IMR-90 (cell line): ENCODE measurements at regions not wholly inside any gene's neighbourhood (a gene's known extent, or its start where the extent isn't known, plus 50 kb on each side); places are given as distances from the start of the nearest gene placed in this dataset.

Experiments
- ATAC-seq: fragments of 200-7000 bp; cut with Tn5 transposase; 2 replicates; pipeline ENCODE4 v1.9.1; 2020; ENCODE audit warnings: low read depth, mild to moderate bottlenecking, moderate library complexity
- BruUV-seq: library from RNA; stranded (reverse); fragments of 400-500 nt; replicated peaks from 2 replicates; lab custom pipeline; 2021; lab: Mats Ljungman, UMichigan
- CTCF ChIA-PET: fragments of 300-600 bp; formaldehyde crosslinking; extraction: SDS; loops from one replicate; lab custom pipeline; 2021; ENCODE audit warnings: antibody characterized with exemption; lab: Yijun Ruan, JAX
- POLR2A ChIA-PET: fragments of 300-600 bp; sonication (Branson Sonifier 250); formaldehyde crosslinking; loops from one replicate; lab custom pipeline; 2022; ENCODE audit warnings: antibody characterized with exemption; ENCODE audit not compliant: unreplicated experiment; lab: Charles Lee
- DNase-seq: peaks from one replicate; pipeline ENCODE4 v3.0.0; 2013
- H2AFZ ChIP-seq: replicated peaks from 2 replicates; pipeline ENCODE3; 2013; ENCODE audit warnings: low read length, mild to moderate bottlenecking; ENCODE audit not compliant: poor library complexity
- H2AK5ac ChIP-seq: 2 replicates; pipeline ENCODE4 v1.6.1; 2013; ENCODE audit warnings: low read depth, low read length, inconsistent platforms
- H2AK9ac ChIP-seq: replicated peaks from 2 replicates; pipeline ENCODE3; 2013; ENCODE audit warnings: mild to moderate bottlenecking, low read depth, low read length, moderate library complexity; ENCODE audit not compliant: poor library complexity
- H2BK120ac ChIP-seq: 2 replicates; pipeline ENCODE4 v1.6.1; 2013; ENCODE audit warnings: low read depth, low read length, inconsistent platforms
- H2BK15ac ChIP-seq: 3 replicates; pipeline ENCODE4 v1.6.1; 2013; ENCODE audit warnings: low read depth, low read length, inconsistent platforms
- H2BK20ac ChIP-seq: 2 replicates; pipeline ENCODE4 v1.6.1; 2013; ENCODE audit warnings: low read depth, mild to moderate bottlenecking, inconsistent platforms, low read length, moderate library complexity
- H2BK5ac ChIP-seq: 2 replicates; pipeline ENCODE4 v1.6.1; 2013; ENCODE audit warnings: mild to moderate bottlenecking, low read depth, low read length, inconsistent platforms; ENCODE audit not compliant: poor library complexity, severe bottlenecking
- H3K14ac ChIP-seq: replicated peaks from 2 replicates; pipeline ENCODE4 v1.6.1; 2013; ENCODE audit warnings: low read depth, low read length, inconsistent platforms
- H3K18ac ChIP-seq: 2 replicates; pipeline ENCODE4 v1.6.1; 2013; ENCODE audit warnings: low read depth, low read length, control low read depth
- H3K23ac ChIP-seq: 2 replicates; pipeline ENCODE4 v1.6.1; 2013; ENCODE audit warnings: low read depth, low read length, inconsistent platforms
- H3K27ac ChIP-seq: 2 replicates; pipeline ENCODE4 v1.5.1; 2013; ENCODE audit warnings: mild to moderate bottlenecking, control low read depth, low read length; ENCODE audit not compliant: insufficient read depth
- H3K27me3 ChIP-seq: 2 replicates; pipeline ENCODE4 v1.6.1; 2013; ENCODE audit warnings: low read length; ENCODE audit not compliant: control insufficient read depth, insufficient read depth
- H3K36me3 ChIP-seq: 2 replicates; pipeline ENCODE4 v1.6.1; 2013; ENCODE audit warnings: low read length, mixed read lengths; ENCODE audit not compliant: control insufficient read depth, insufficient read depth
- H3K4ac ChIP-seq: 2 replicates; pipeline ENCODE4 v1.6.1; 2013; ENCODE audit warnings: low read depth, low read length, inconsistent platforms
- H3K4me1 ChIP-seq: 2 replicates; pipeline ENCODE4 v1.6.1; 2013; ENCODE audit warnings: low read length, mixed read lengths; ENCODE audit not compliant: control insufficient read depth, insufficient read depth
- H3K4me2 ChIP-seq: 2 replicates; pipeline ENCODE4 v1.6.1; 2013; ENCODE audit warnings: low read depth, mild to moderate bottlenecking, control low read depth, low read length, moderate library complexity
- H3K4me3 ChIP-seq: 2 replicates; pipeline ENCODE4 v1.5.1; 2013; ENCODE audit warnings: low read depth, mild to moderate bottlenecking, control low read depth, low read length, moderate library complexity; ENCODE audit not compliant: insufficient read depth
- H3K56ac ChIP-seq: 2 replicates; pipeline ENCODE4 v1.6.1; 2013; ENCODE audit warnings: low read length, inconsistent platforms; ENCODE audit not compliant: insufficient read depth; ENCODE audit errors: extremely low read depth
- H3K79me1 ChIP-seq, 2 experiments: 2 replicates each; pipeline ENCODE4 v1.6.1; 2013; ENCODE audit warnings: low read length in 2 of 2, inconsistent platforms in 1 of 2, low read depth in 1 of 2
- H3K9ac ChIP-seq: 2 replicates; pipeline ENCODE4 v1.6.1; 2013; ENCODE audit warnings: low read depth, low read length, control low read depth
- H3K9me1 ChIP-seq: 2 replicates; pipeline ENCODE4 v1.6.1; 2013; ENCODE audit warnings: low read length, inconsistent platforms; ENCODE audit not compliant: insufficient read depth
- H3K9me3 ChIP-seq: 2 replicates; pipeline ENCODE4 v1.6.1; 2013; ENCODE audit warnings: low read length; ENCODE audit not compliant: control insufficient read depth, insufficient read depth
- H4K20me1 ChIP-seq: 2 replicates; pipeline ENCODE4 v1.6.1; 2013; ENCODE audit warnings: low read length, inconsistent platforms; ENCODE audit not compliant: insufficient read depth
- H4K5ac ChIP-seq: 2 replicates; pipeline ENCODE4 v1.6.1; 2013; ENCODE audit warnings: mild to moderate bottlenecking, low read depth, low read length, control low read depth
- H4K8ac ChIP-seq, 2 experiments: 2 replicates each; pipeline ENCODE4 v1.6.1; 2013; ENCODE audit warnings: low read depth in 2 of 2, low read length in 2 of 2, control low read depth in 1 of 2, inconsistent platforms in 1 of 2
- H4K91ac ChIP-seq: 2 replicates; pipeline ENCODE4 v1.6.1; 2013; ENCODE audit warnings: low read depth, low read length, inconsistent platforms; ENCODE audit not compliant: insufficient read depth
- BHLHE40 ChIP-seq: fragments of 150-350 bp; IDR thresholded peaks from 2 replicates; pipeline ENCODE4 v1.6.1; 2016; ENCODE audit warnings: mild to moderate bottlenecking, low read depth, low read length
- CEBPB ChIP-seq: IDR thresholded peaks from 2 replicates; pipeline ENCODE4 v1.6.1; 2012; ENCODE audit warnings: low read depth, low read length, improper control_type of control experiment
- CHD1 ChIP-seq: IDR thresholded peaks from 2 replicates; pipeline ENCODE4 v1.6.1; 2012; ENCODE audit warnings: low read depth, low read length, improper control_type of control experiment
- FOS ChIP-seq: fragments of 150-350 bp; IDR thresholded peaks from 2 replicates; pipeline ENCODE4 v1.6.1; 2016; ENCODE audit warnings: low read depth, low read length
- MAFK ChIP-seq: IDR thresholded peaks from 2 replicates; pipeline ENCODE4 v1.6.1; 2012; ENCODE audit warnings: low read depth, low read length, improper control_type of control experiment
- MAZ ChIP-seq: IDR thresholded peaks from 2 replicates; pipeline ENCODE4 v1.6.1; 2012; ENCODE audit warnings: low read depth, mild to moderate bottlenecking, low read length, improper control_type of control experiment, moderate library complexity, borderline replicate concordance
- MXI1 ChIP-seq: IDR thresholded peaks from 2 replicates; pipeline ENCODE4 v1.6.1; 2012; ENCODE audit warnings: low read depth, mild to moderate bottlenecking, low read length, moderate library complexity, borderline replicate concordance
- NFE2L2 ChIP-seq: fragments of 150-350 bp; IDR thresholded peaks from 2 replicates; pipeline ENCODE4 v1.6.1; 2016; ENCODE audit warnings: low read depth, mild to moderate bottlenecking, low read length
- POLR2A ChIP-seq: IDR thresholded peaks from 2 replicates; pipeline ENCODE4 v1.6.1; 2012; ENCODE audit warnings: mild to moderate bottlenecking, low read depth, low read length
- RAD21 ChIP-seq: IDR thresholded peaks from 2 replicates; pipeline ENCODE4 v1.6.1; 2012; ENCODE audit warnings: low read length, improper control_type of control experiment
- RCOR1 ChIP-seq: IDR thresholded peaks from 2 replicates; pipeline ENCODE4 v1.6.1; 2012; ENCODE audit warnings: mild to moderate bottlenecking, low read length, improper control_type of control experiment; ENCODE audit not compliant: insufficient replicate concordance
- RFX5 ChIP-seq: IDR thresholded peaks from 2 replicates; pipeline ENCODE4 v1.8.0; 2012; ENCODE audit warnings: low read depth, mild to moderate bottlenecking, low read length, moderate library complexity
- SMC3 ChIP-seq: fragments of 150-350 bp; IDR thresholded peaks from 2 replicates; pipeline ENCODE4 v1.6.1; 2016; ENCODE audit warnings: low read depth, mild to moderate bottlenecking, antibody characterized with exemption, low read length, moderate library complexity
- WGBS, 2 experiments: methylation state at CpG; one replicate each; pipeline versions ENCODE4 v1.1.5 to v1.1.7; 2013; ENCODE audit warnings: missing lambda C conversion rate in 2 of 2; ENCODE audit not compliant: insufficient read length in 1 of 2; ENCODE audit errors: extremely low coverage in 2 of 2; 5-methylcytosine and 5-hydroxymethylcytosine counted together
- dilution Hi-C: fragments of 300-500 bp; cut with HindIII; formaldehyde crosslinking; loops from one replicate; pipeline ENCODE4 v1.14.3; 2018; ENCODE audit warnings: low sequenced_read_pairs; ENCODE audit not compliant: unreplicated experiment
- in situ Hi-C: fragments of 300-500 bp; cut with MboI; formaldehyde crosslinking; loops from 3 replicates; pipeline ENCODE4 v1.14.3; 2019; ENCODE audit warnings: low sequenced_read_pairs, inconsistent platforms, mixed read lengths
- intact Hi-C: fragments of 100-400 bp; cut with micrococcal nuclease; formaldehyde crosslinking; loops from 2 replicates; pipeline ENCODE4 v1.10.0; 2022
- TF ChIP-seq, protein P1 (sequence below): fragments of 150-350 bp; IDR thresholded peaks from 2 replicates; pipeline ENCODE4 v1.6.1; 2016; ENCODE audit warnings: low read depth, mild to moderate bottlenecking, low read length, moderate library complexity, borderline replicate concordance
- TF ChIP-seq, protein P2 (sequence below): conservative IDR thresholded peaks from 2 replicates; pipeline ENCODE4 v1.5.1; 2012; ENCODE audit warnings: mild to moderate bottlenecking, low read depth, low read length, improper control_type of control experiment
- TF ChIP-seq, protein P3 (sequence below): fragments of 150-350 bp; IDR thresholded peaks from 2 replicates; pipeline ENCODE4 v1.6.1; 2017; ENCODE audit warnings: mild to moderate bottlenecking, antibody characterized with exemption, low read length, low read depth

DNA sequence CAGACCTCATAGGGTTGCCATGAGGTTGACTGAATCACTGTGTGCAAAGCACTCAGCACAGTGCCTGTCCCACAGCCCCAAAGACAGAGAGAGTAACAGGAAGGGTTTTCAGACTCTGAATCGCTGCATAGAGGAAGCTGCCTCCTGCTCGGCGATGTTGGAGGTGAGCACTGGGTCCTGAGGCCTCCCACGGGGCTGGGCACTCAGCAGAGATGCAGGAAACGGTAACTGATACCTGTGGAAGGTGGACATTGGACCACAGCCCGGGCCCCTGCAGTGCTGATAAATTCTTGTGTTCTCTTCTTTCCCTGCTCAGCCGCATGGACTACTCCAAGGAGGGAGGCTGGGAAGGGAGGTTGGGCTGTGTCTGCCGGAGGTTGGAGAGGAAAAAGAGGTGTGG lies 389.7 kb downstream of the PTPRU start:
- no TSS peak for BruUV-seq
- no peaks in the 10 kb centered on the region for H3K9me1 ChIP-seq
- in situ Hi-C loops, result no loop called here
- peaks cover 7% of the 10 kb centered on the region; the same call in 1 of the 2 replicates for H3K27me3 ChIP-seq
- no peak for ATAC-seq
- H3K23ac ChIP-seq, result no peak overlapping the region
- H3K9ac ChIP-seq, result no peak overlapping the region
- H4K91ac ChIP-seq, result no peak overlapping the region
- no peak overlapping the region for H2AFZ ChIP-seq
- peaks cover 4% of the 10 kb centered on the region for H3K4me1 ChIP-seq
- no peak overlapping the region for H2BK15ac ChIP-seq
- ChIA-PET CTCF (no interaction called here), POLR2A (no interaction called here)
- 78% methylated on average over 3 of the region's 8 CpGs; no CpG with 5 or more reads in 1 of the 2 experiments for WGBS, 2 experiments
- no peak for DNase-seq
- H3K4me2 ChIP-seq, result no peak overlapping the region
- no peaks in the 10 kb centered on the region for H3K36me3 ChIP-seq
- no peaks in the 10 kb centered on the region for H3K79me1 ChIP-seq
- TF ChIP-seq, protein P1, sequence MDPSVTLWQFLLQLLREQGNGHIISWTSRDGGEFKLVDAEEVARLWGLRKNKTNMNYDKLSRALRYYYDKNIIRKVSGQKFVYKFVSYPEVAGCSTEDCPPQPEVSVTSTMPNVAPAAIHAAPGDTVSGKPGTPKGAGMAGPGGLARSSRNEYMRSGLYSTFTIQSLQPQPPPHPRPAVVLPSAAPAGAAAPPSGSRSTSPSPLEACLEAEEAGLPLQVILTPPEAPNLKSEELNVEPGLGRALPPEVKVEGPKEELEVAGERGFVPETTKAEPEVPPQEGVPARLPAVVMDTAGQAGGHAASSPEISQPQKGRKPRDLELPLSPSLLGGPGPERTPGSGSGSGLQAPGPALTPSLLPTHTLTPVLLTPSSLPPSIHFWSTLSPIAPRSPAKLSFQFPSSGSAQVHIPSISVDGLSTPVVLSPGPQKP, result no peak
- no peak for TF ChIP-seq RFX5
- TF ChIP-seq MAZ, result no peak
- TF ChIP-seq CEBPB, result no peak
- no peak for TF ChIP-seq NFE2L2
- TF ChIP-seq, protein P2, sequence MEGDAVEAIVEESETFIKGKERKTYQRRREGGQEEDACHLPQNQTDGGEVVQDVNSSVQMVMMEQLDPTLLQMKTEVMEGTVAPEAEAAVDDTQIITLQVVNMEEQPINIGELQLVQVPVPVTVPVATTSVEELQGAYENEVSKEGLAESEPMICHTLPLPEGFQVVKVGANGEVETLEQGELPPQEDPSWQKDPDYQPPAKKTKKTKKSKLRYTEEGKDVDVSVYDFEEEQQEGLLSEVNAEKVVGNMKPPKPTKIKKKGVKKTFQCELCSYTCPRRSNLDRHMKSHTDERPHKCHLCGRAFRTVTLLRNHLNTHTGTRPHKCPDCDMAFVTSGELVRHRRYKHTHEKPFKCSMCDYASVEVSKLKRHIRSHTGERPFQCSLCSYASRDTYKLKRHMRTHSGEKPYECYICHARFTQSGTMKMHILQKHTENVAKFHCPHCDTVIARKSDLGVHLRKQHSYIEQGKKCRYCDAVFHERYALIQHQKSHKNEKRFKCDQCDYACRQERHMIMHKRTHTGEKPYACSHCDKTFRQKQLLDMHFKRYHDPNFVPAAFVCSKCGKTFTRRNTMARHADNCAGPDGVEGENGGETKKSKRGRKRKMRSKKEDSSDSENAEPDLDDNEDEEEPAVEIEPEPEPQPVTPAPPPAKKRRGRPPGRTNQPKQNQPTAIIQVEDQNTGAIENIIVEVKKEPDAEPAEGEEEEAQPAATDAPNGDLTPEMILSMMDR, result no peak
- TF ChIP-seq RCOR1, result no peak
- TF ChIP-seq SMC3, result no peak
- no peak for TF ChIP-seq RAD21
- TF ChIP-seq BHLHE40, result no peak
- TF ChIP-seq, protein P3, sequence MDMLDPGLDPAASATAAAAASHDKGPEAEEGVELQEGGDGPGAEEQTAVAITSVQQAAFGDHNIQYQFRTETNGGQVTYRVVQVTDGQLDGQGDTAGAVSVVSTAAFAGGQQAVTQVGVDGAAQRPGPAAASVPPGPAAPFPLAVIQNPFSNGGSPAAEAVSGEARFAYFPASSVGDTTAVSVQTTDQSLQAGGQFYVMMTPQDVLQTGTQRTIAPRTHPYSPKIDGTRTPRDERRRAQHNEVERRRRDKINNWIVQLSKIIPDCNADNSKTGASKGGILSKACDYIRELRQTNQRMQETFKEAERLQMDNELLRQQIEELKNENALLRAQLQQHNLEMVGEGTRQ, result no peak
- no peak for TF ChIP-seq CHD1
- no peak for TF ChIP-seq FOS
- TF ChIP-seq MAFK, result no peak
- no peak for TF ChIP-seq MXI1
- no peak for TF ChIP-seq POLR2A
- no peaks in the 10 kb centered on the region; the same call in 1 of the 2 replicates for H4K20me1 ChIP-seq
- no peak overlapping the region for H2AK9ac ChIP-seq
- no peak overlapping the region for H2BK5ac ChIP-seq
- H3K4ac ChIP-seq, result no peak overlapping the region
- H3K4me3 ChIP-seq, result no peak overlapping the region
- intact Hi-C loops, result no loop called here
- H2BK120ac ChIP-seq, result no peak overlapping the region
- no peak overlapping the region for H4K8ac ChIP-seq
- no peak overlapping the region for H2AK5ac ChIP-seq
- H2BK20ac ChIP-seq, result no peak overlapping the region
- no peak overlapping the region for H3K18ac ChIP-seq
- no peak overlapping the region for H3K56ac ChIP-seq
- H3K27ac ChIP-seq, result no peak overlapping the region
- dilution Hi-C loops, result no loop called here
- 0 out of 2 replicates have a peak, but pooled peaks cover 3% of the 10 kb centered on the region for H3K9me3 ChIP-seq
- H3K14ac ChIP-seq, result no peak overlapping the region
- no peak overlapping the region for H4K5ac ChIP-seq
